Cardiac muscle cell (in vitro differentiated cells and primary cell): ENCODE measurements at regions not wholly inside any gene's neighbourhood (a gene's known extent, or its start where the extent isn't known, plus 50 kb on each side); places are given as distances from the start of the nearest gene placed in this dataset.

Experiments
- DNase-seq, 2 donors: peaks; one replicate each; pipeline versions ENCODE4 v3.0.0 to v3.0.0-alpha.2; 2010 to 2017; ENCODE audit warnings: low read depth in 1 of 2, low spot score in 1 of 2
- H3K27ac ChIP-seq: fragments of 200-600 bp; sonication (generic); 2 replicates; pipeline ENCODE4 v1.5.1; 2016
- H3K27me3 ChIP-seq: fragments of 200-600 bp; sonication (generic); 2 replicates; pipeline ENCODE4 v1.6.0; 2016; ENCODE audit warnings: control low read depth
- H3K36me3 ChIP-seq: fragments of 200-600 bp; sonication (generic); 2 replicates; pipeline ENCODE4 v1.5.1; 2016; ENCODE audit warnings: control low read depth
- H3K4me1 ChIP-seq: fragments of 200-600 bp; sonication (generic); 2 replicates; pipeline ENCODE4 v1.8.1; 2017; ENCODE audit warnings: low read depth, mild to moderate bottlenecking, mixed run types
- H3K4me3 ChIP-seq: fragments of 200-600 bp; sonication (generic); 2 replicates; pipeline ENCODE4 v1.5.1; 2016; ENCODE audit warnings: mild to moderate bottlenecking
- H3K9me3 ChIP-seq: fragments of 200-600 bp; sonication (generic); 2 replicates; pipeline ENCODE4 v1.5.1; 2017; ENCODE audit warnings: low read depth, mild to moderate bottlenecking, control low read depth
- CTCF ChIP-seq: IDR thresholded peaks from 2 replicates; pipeline ENCODE4 v1.5.1; 2012; ENCODE audit warnings: low read depth, mild to moderate bottlenecking, low read length

GRCh38 chr11:70669281-70669680 lies 271.0 kb downstream of the CTTN start:
- DNase-seq, result no peak
- H3K9me3 ChIP-seq, result no peaks in the 10 kb centered on the region
- TF ChIP-seq CTCF, result no peak
- no peak overlapping the region for H3K4me3 ChIP-seq
- no peaks in the 10 kb centered on the region for H3K27me3 ChIP-seq
- H3K36me3 ChIP-seq, result no peaks in the 10 kb centered on the region
- H3K4me1 ChIP-seq, result no peaks in the 10 kb centered on the region
- H3K27ac ChIP-seq, result no peak overlapping the region

GRCh38 chr11:70669871-70670675 lies 271.7 kb downstream of the CTTN start:
- Histone ChIP-seq H3K4me3 (no peak overlapping the region), H3K27me3 (no peaks in the 10 kb centered on the region), H3K9me3 (no peaks in the 10 kb centered on the region), H3K4me1 (no peaks in the 10 kb centered on the region), H3K27ac (no peak overlapping the region), H3K36me3 (no peaks in the 10 kb centered on the region)
- DNase-seq, result no peak
- TF ChIP-seq CTCF, result no peak

GRCh38 chr11:70670676-70671034 lies 272.3 kb downstream of the CTTN start:
- no peaks in the 10 kb centered on the region for H3K9me3 ChIP-seq
- no peaks in the 10 kb centered on the region for H3K27me3 ChIP-seq
- no peak for DNase-seq
- no peak overlapping the region for H3K27ac ChIP-seq
- no peak for TF ChIP-seq CTCF
- no peak overlapping the region for H3K4me3 ChIP-seq
- no peaks in the 10 kb centered on the region for H3K4me1 ChIP-seq
- H3K36me3 ChIP-seq, result no peaks in the 10 kb centered on the region

GRCh38 chr11:70671083-70671482 lies 272.8 kb downstream of the CTTN start:
- TF ChIP-seq CTCF, result no peak
- no peak for DNase-seq
- H3K36me3 ChIP-seq, result no peaks in the 10 kb centered on the region
- no peaks in the 10 kb centered on the region for H3K27me3 ChIP-seq
- H3K9me3 ChIP-seq, result no peaks in the 10 kb centered on the region
- no peaks in the 10 kb centered on the region for H3K4me1 ChIP-seq
- no peak overlapping the region for H3K4me3 ChIP-seq
- no peak overlapping the region for H3K27ac ChIP-seq

- Histone ChIP-seq H3K4me1 (no peaks in the 10 kb centered on the region), H3K36me3 (no peaks in the 10 kb centered on the region), H3K27me3 (no peaks in the 10 kb centered on the region), H3K9me3 (no peaks in the 10 kb centered on the region), H3K4me3 (no peak overlapping the region), H3K27ac (no peak overlapping the region)
- no peak for DNase-seq
- TF ChIP-seq CTCF, result no peak
These were observed 273.3 kb downstream of the CTTN start for GRCh38 chr11:70671611-70672010.
